K562 (cell line): ENCODE measurements at regions not wholly inside any gene's neighbourhood (a gene's known extent, or its start where the extent isn't known, plus 50 kb on each side); places are given as distances from the start of the nearest gene placed in this dataset.

Source experiments
- AFF1 ChIP-seq, 2 experiments: fragments of 450-650 bp; IDR thresholded peaks; 2 replicates each; pipeline ENCODE4 v1.6.1; 2018; ENCODE audit warnings: mild to moderate bottlenecking in 2 of 2, low read depth in 1 of 2; ENCODE audit not compliant: partially characterized antibody in 2 of 2
- EHMT2 ChIP-seq: fragments of 450-650 bp; IDR thresholded peaks from 2 replicates; pipeline ENCODE4 v1.6.1; 2018; ENCODE audit warnings: antibody characterized with exemption
- GATAD2B ChIP-seq: fragments of 450-650 bp; IDR thresholded peaks from 2 replicates; pipeline ENCODE4 v1.6.1; 2017; ENCODE audit warnings: mild to moderate bottlenecking, borderline replicate concordance
- GMEB1 ChIP-seq: fragments of 250-450 bp; sonication (Bioruptor Pico); IDR thresholded peaks from 2 replicates; pipeline ENCODE4 v1.4.0; 2020; ENCODE audit warnings: mild to moderate bottlenecking
- HOXB6 ChIP-seq: fragments of 250-450 bp; sonication (Bioruptor Pico); IDR thresholded peaks from 2 replicates; pipeline ENCODE4 v1.5.1; 2022; ENCODE audit warnings: mild to moderate bottlenecking, borderline replicate concordance
- L3MBTL2 ChIP-seq: fragments of 450-650 bp; IDR thresholded peaks from 2 replicates; pipeline ENCODE4 v1.6.1; 2016; ENCODE audit warnings: mild to moderate bottlenecking, moderate library complexity
- MBD1 ChIP-seq: fragments of 250-450 bp; sonication (Bioruptor Pico); IDR thresholded peaks from 2 replicates; pipeline ENCODE4 v1.8.0; 2022; ENCODE audit warnings: inconsistent platforms
- RERE ChIP-seq: sonication (generic); formaldehyde crosslinking; IDR thresholded peaks from 2 replicates; pipeline ENCODE4 v1.8.0; 2023; ENCODE audit warnings: missing genetic modification reagents, mild to moderate bottlenecking, borderline replicate concordance
- SNAPC5 ChIP-seq: fragments of 250-450 bp; sonication (Bioruptor Pico); IDR thresholded peaks from 2 replicates; pipeline ENCODE4 v1.8.0; 2021; ENCODE audit warnings: moderate library complexity, mild to moderate bottlenecking, inconsistent platforms
- SREBF1 ChIP-seq: fragments of 150-350 bp; IDR thresholded peaks from 2 replicates; pipeline ENCODE4 v1.6.1; 2014; ENCODE audit warnings: antibody characterized with exemption, low read depth, low read length, borderline replicate concordance
- ZNF197 ChIP-seq: fragments of 200-800 bp; sonication (Bioruptor generic); IDR thresholded peaks from 2 replicates; pipeline ENCODE4 v1.6.1; 2016; ENCODE audit warnings: low read depth, missing genetic modification characterization, missing compliant biosample characterization

GRCh38 chr12:132432721-132433577 lies 57.0 kb upstream of the FBRSL1 start (continued):
- TF ChIP-seq GMEB1 (CRISPR knock-in tag): no peak
- no peak for TF ChIP-seq GATAD2B
- no peak for TF ChIP-seq EHMT2
- no peak for TF ChIP-seq HOXB6 (CRISPR knock-in tag)
- no peak for TF ChIP-seq MBD1
- TF ChIP-seq SREBF1: no peak
- no peak for TF ChIP-seq ZNF197 (CRISPR knock-in tag)
- no peak for TF ChIP-seq SNAPC5 (CRISPR knock-in tag)
- TF ChIP-seq L3MBTL2: no peak
- no peak for TF ChIP-seq AFF1 (IDR thresholded peaks at IDR 0.05; ENCODE audit: low read depth in 1 of 2, partially characterized antibody in 2 of 2)
- no peak for TF ChIP-seq RERE (CRISPR knock-in tag)
- TF ChIP-seq, all 486 proteins: peak for 0
